NCI-H69 (cell line): ENCODE measurements at regions not wholly inside any gene's neighbourhood (a gene's known extent, or its start where the extent isn't known, plus 50 kb on each side); places are given as distances from the start of the nearest gene placed in this dataset.

Experiments
- DNase-seq: peaks from one replicate; lab custom pipeline; 2025; lab: John Stamatoyannopoulos, UW

DNA sequence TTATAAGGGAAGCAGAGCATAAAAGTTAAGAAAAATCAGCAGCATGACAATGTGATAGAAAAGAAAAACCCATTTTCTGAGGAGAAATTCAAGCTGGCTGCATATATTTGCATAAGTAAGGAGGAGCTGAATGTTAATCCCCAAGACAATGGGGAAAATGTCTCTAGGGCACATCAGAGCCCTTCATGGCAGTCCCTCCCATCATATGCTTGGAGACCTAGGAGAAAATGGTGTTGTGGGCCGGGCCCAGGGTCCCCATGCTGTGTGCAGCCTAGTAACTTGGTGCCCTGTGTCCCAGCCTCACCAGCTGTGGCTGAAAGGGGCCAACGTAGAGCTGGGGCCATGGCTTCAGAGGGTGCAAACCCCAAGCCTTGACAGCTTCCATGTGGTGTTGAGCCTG, 100.6 kb upstream of the PLPPR4 start:
- DNase-seq: no peak

DNA sequence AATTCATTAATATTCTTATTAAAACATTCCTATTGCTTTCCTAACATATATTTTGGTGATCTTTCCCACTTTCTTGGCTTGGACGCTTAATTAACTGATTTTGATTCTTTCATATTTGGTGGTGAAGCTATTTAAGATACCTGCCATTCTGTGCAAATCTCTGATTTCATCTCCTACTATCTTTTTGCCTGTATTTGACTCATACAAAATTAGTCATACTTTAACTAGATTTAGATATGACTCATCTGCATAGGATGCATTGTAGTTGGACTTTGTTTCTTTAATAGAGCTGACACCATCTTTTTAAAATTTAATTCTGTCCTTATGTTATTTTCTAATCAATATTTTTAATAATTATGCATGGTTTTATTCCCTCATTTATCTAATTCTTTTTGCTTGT, 93.8 kb upstream of the PLPPR4 start:
- no peak for DNase-seq

DNA sequence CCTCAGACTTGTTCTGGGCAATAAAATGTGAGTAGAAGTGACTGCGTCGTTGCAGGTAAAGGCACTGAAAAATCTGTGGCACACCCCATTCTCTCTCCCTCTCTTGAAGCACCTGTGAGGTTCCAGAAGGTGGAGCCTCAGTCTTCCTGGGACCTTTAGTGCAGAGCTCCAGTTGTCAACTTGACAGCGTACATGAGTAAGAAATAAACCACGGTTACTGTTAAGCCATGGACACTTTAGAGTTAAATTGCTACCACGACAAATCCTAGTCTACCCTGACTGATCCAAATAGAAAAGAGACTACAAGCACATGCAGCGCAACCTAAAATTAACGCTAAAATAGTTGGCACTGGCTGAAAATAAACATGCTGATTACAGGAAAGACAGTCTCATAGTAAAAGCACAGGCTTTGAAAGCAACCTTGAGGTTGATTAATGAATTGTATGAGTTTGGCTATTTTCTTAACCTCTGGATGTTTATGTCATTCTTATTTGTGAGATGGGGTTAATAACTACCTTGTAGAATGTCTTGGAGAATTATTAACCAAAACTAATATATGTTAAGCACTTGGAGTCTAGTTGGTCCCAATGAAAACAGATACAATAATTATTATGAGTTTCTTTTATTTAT, 93.0 kb upstream of the PLPPR4 start:
- DNase-seq: no peak

DNA sequence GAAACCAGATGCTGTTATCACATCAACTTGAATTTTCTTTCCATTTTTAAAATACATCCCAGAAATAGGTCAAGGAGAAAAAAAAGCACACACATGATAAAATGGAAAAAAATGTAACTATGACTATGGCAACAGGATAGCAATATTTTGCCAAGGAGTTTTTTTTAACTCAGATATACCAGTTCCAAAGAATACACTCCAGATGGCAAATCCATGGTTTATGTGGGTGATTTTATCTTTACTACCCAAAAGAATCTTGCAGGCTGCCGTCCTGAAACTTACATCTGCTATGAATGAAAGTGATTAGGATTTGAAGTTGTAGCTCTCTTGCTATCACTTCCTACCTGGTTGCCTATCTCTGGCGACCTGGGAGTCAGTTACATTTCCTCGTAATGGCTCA, 91.0 kb upstream of the PLPPR4 start:
- DNase-seq: no peak

DNA sequence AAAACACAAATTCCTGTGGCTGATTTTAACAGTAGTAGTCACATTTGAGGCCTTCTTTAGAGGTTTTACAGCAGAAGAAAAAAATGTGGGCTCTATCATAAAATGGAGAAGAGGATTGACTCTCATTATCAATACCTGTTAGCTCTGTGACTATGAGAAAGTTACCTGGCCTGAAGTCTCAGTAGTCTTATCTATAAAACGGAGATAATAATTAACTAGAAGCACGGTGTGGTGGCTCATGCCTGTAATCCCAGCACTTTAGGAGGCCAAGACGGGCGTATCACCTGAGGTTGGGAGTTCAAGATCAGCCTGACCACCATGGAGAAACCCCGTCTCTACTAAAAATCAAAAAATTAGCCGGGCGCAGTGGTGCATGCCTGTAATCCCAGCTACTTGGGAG, 90.4 kb upstream of the PLPPR4 start:
- DNase-seq: no peak

DNA sequence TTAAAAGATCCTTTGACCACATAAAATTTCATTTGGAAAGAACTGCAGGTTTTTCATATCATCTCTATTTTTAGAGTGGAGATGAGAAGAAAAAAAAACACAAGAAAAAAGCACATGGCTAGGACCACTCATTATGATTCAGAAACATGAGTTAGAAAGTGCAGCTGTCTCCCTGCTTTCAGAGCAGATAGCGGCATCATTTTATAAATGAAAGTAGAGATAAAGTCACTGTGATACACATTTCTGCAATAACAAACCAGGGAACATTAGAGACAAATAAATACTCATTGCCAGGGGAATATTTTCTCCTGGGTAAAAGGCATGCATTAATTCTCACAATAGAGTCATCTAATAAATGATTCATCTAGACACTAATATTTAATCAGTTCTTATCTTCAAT, 87.5 kb upstream of the PLPPR4 start:
- no peak for DNase-seq

DNA sequence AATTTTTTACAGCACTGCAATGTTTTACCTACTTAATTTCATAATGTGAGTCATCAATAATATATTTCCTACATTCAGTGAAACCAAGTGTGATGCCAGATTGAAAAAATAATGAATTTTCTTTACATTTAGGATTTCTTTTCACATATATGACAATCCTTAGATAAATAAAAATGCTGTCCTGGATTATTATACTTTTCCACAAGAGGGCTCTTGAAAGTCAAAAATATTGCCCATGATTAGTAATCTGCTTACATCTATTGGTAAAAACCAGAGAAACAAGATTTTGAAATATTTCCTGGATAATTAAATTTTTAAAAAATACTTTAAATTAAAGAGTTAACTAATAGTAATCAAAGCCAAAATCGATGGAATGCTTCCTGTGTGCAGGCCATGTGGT, 86.8 kb upstream of the PLPPR4 start:
- no peak for DNase-seq

DNA sequence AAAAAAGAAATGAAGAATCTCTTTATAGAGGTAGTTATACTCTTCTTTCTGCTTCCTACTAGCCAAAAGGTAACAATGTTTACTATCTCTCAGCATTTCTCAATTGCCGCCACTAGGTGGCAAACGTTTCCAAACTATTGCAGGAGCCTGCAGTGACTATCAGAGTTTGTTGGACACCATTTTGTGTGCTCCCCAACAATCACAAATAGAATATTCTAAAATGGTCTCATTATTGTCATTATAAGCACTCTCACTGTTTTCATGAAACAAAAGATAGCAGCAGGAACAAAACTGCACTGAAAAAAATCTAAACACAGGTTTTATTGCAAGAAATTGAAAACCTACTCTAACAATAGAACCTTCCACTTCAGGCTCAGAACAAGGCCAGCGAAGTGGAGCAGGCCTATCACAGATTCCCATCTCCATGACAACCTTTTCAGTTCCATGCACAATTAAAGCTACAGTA, 83.9 kb upstream of the PLPPR4 start:
- peak; percentile 66 for DNase-seq

DNA sequence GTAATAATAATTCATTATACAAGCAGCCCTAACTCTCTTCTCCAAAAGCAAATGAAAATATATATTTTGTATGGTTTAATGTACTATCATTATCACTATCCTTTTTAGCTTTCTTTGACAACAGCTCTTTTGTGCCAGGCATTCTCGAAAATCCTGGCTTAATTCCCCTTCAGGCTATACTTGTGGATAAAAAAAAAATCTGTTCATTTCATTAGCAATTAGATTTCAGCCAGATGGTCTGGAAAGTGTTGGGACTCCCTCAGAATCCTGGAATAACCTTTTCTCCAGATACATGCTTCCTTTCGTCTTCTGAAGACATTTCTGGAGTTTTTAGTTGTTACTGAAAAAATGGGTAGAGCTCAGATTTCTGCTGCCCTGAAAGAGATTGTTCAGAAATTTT, 83.4 kb upstream of the PLPPR4 start:
- DNase-seq: no peak

DNA sequence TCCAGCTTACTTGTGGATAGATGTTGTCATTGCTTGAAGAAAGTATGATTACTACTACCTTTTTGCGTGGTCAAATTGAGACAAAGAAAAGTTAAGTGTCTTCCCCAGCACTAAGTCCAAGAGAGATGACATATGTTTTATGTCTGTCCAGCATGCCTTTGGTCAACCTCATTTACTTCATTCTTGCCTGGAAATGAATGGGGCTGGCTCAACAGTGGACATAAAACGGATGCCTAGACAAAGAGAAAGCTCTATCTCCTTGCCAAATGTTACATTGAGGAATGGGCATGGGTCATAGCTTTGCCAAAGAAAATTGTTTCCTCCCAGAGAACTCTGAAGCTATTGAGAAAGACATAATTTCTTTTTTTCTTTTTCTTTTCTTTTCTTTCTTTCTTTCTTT, 82.4 kb upstream of the PLPPR4 start:
- DNase-seq: no peak

DNA sequence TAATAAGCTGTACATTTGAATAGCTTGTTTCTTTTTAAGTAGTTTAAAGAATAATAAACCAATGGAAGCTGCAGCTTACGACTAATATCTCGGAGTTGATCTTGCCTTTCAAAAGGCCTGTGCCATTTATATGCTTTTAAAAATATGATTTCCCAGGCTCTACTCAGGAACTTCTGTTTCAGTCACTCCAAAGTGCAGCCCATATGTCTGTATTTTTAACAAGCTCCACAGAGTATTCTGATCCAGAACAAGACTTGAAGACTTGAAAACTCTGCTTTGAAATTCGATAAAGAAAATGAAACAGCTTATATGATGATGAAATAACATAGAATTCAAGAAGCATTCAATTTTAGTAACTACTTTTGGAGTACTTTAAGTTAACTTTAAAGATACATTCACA, 79.1 kb upstream of the PLPPR4 start:
- no peak for DNase-seq

DNA sequence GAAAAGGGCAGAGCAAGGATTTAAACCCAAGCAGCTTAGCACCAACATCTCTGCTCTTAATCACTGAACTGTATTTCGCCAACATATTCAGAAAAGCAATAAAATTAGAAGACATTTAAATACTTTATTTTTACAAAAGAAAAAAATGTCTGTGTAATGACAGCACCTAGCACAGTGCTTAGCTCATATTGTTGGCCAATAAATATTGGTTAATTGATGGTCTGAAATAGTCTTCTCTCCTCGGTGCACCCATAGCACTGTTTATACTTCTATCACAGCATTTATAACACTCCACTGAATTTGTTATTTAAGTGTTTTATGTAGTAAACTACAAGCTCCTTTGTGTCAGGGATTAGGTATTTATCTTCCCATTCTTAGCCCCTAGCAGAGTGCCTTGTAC, 70.9 kb upstream of the PLPPR4 start:
- DNase-seq: no peak

DNA sequence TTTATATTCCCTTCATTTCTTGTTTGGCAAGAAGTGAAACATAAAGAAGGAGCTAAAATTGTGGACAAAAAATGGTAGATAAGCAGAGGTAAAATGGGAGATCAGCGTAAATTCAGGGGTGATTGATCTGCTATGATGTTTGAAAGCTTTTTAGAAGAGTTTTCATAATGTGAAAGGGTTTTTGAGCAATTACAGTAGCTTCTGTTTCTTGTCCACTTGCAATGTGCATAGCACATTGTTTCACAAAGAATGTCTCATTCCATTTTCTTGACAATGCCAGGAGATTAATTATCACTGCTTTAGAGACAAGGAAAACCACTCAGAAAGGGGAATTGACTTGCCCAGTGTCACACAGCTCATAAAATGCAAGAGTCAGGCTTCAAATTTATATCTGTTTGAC, 65.9 kb upstream of the PLPPR4 start:
- no peak for DNase-seq

DNA sequence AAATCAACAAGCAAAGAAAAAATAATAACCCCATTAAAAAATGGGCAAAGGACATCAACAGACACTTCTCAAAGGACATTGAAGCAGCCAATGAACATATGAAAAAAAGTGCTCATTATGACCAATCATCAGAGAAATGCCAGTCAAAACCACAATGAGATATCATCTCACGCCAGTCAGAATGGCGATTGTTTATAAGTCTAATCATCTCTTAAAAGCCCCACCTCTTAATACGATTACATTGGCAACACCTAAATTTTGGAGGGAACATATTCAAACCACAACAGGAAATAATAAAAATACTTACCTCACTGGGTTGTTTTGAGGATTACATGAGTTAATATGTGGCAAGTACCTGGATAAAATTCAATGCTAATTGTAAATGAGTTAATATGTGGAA, 57.1 kb upstream of the PLPPR4 start:
- DNase-seq: no peak
